ENCODE measurements at regions not wholly inside any gene's neighbourhood (a gene's known extent, or its start where the extent isn't known, plus 50 kb on each side); places are given as distances from the start of the nearest gene placed in this dataset.
"Not testable (repeated sequence)": the region's sequence is repeated elsewhere in the genome, so short reads cannot be mapped to it uniquely, and the experiment has no call there.

DNA sequence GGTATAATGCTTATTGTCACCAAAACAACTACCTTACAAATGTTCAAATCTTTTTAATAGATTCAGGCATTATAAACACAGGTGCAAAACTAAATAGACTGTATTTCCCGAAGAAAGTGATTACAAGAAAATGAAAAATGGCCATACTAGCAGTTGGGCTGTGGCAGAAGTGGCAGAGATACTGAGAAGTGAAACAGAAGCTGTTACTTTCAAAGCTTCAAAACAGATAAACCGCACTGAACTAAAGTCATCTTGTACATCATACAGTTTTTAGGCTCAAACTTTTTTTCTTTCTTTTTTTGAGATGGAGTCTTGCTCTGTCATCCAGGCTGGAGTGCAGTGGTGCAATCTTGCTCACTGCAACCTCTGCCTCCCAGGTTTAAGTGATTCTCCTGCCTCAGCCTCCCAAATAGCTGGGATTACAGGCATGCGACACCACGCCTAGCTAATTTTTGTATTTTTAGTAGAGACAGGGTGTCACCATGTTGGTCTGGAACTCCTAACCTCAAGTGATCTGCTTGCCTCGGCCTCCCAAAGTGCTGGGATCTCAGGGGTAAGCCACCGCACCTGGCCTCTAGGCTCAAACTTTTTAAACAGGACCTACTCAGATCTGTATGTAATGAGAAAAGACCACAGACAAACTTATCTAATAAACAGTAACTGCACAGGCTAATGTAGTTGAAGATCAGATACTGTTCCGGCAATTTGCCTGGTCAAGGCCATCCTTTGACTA, 77.9 kb upstream of the SATB2 start:
- no peak overlapping the region for H3K27ac Mint-ChIP-seq
- TF ChIP-seq, protein P1, sequence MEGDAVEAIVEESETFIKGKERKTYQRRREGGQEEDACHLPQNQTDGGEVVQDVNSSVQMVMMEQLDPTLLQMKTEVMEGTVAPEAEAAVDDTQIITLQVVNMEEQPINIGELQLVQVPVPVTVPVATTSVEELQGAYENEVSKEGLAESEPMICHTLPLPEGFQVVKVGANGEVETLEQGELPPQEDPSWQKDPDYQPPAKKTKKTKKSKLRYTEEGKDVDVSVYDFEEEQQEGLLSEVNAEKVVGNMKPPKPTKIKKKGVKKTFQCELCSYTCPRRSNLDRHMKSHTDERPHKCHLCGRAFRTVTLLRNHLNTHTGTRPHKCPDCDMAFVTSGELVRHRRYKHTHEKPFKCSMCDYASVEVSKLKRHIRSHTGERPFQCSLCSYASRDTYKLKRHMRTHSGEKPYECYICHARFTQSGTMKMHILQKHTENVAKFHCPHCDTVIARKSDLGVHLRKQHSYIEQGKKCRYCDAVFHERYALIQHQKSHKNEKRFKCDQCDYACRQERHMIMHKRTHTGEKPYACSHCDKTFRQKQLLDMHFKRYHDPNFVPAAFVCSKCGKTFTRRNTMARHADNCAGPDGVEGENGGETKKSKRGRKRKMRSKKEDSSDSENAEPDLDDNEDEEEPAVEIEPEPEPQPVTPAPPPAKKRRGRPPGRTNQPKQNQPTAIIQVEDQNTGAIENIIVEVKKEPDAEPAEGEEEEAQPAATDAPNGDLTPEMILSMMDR (IDR thresholded peaks at IDR 0.05; ENCODE audit: unreplicated experiment in 3 of 3) = no peak
- no peak overlapping the region for H3K4me3 Mint-ChIP-seq
- peaks cover 5% of the 10 kb centered on the region for H3K27me3 Mint-ChIP-seq (ENCODE audit: low read depth)
- no peaks in the 10 kb centered on the region for H3K4me1 Mint-ChIP-seq
- no peaks in the 10 kb centered on the region for H3K36me3 Mint-ChIP-seq (ENCODE audit: low read depth)
- peaks cover 4% of the 10 kb centered on the region for H3K9me3 Mint-ChIP-seq

DNA sequence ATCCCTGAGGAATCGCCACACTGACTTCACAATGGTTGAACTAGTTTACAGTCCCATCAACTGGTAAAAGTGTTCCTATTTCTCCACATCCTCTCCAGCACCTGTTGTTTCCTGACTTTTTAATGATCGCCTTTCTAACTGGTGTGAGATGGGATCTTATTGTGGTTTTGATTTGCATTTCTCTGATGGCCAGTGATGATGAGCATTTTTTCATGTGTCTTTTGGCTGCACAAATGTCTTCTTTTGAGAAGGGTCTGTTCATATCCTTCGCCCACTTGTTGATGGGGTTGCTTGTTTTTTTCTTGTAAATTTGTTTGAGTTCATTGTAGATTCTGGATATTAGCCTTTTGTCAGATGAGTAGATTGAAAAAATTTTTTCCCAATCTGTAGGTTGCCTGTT, 76.1 kb upstream of the SATB2 start:
- H3K27me3 Mint-ChIP-seq (ENCODE audit: low read depth); H3K9me3 Mint-ChIP-seq; H3K36me3 Mint-ChIP-seq (ENCODE audit: low read depth); H3K4me1 Mint-ChIP-seq; H3K4me3 Mint-ChIP-seq; H3K27ac Mint-ChIP-seq: not testable (repeated sequence)

DNA sequence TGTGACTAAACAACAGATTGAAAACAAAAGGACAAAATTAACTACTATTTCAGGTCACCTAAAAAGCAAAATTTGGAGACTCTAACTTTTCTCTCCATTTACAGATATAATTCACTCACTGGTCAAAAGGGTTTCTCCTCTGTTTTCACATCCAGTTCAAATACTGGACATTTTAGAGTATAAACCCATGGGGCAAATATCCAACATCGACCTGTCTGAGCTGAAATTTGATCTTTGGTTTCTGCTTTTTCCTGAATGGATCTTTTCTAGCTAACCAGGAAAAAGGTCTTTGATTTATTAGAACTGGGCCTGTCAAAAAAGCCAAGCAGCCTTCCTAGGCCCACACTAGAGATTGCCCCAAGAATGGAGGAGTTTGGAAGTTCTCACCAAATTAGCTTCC, 69.3 kb upstream of the SATB2 start:
- no peaks in the 10 kb centered on the region for H3K4me1 Mint-ChIP-seq
- H3K27me3 Mint-ChIP-seq (ENCODE audit: low read depth) = peaks cover 5% of the 10 kb centered on the region

DNA sequence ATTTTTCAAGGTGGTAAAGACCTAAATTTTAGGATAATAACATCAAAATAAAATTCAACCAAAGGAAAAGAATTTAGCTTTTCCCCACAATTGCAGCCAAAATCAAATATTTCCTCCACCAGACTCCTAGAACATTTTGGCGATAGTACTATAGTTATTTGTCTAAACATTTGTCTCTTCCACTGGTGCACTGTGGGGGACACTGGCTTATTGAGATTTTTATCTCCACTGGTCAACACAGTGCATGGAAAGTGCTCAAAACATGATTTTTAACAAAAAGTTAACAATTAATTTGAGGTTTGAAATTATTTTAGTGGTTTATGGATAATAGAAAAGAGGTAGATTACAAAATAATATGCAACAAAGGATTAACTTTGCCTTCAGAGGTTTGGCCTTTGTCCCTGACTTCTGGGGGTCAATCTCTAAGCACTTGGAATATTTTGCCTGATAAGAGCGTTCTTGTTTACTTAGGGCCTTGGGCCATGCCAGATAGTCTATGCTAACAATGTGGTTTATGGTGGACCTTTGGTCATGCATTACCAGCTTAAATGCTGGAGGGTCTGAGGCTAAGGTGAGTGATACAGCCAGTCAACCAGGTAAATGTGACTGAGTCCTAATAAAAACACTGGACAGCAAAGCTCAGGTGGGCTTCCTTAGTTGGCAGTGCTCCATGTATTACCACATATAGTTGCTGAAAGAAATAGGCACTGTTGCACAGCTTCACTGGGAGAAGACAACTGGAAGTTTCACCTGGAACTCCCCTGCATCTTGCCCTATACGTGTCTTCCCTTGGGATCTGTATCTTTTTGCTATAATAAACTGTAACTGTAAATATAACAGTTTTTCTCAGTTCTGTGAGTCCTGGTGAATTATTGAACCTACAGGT, 67.2 kb upstream of the SATB2 start:
- H3K36me3 Mint-ChIP-seq (ENCODE audit: low read depth) = no peaks in the 10 kb centered on the region
- no peaks in the 10 kb centered on the region for H3K27me3 Mint-ChIP-seq (ENCODE audit: low read depth)
- no peak overlapping the region for H3K4me3 Mint-ChIP-seq
- TF ChIP-seq, protein P1 (IDR thresholded peaks at IDR 0.05; ENCODE audit: unreplicated experiment in 3 of 3) = no peak
- H3K27ac Mint-ChIP-seq = no peak overlapping the region
- H3K9me3 Mint-ChIP-seq = no peaks in the 10 kb centered on the region
- H3K4me1 Mint-ChIP-seq = no peaks in the 10 kb centered on the region

More for the DNA sequence above, 69.3 kb upstream of the SATB2 start:
- TF ChIP-seq, protein P1 (IDR thresholded peaks at IDR 0.05; ENCODE audit: unreplicated experiment in 3 of 3) = no peak
- H3K4me3 Mint-ChIP-seq = no peak overlapping the region
- H3K27ac Mint-ChIP-seq = no peak overlapping the region
- peaks cover 3% of the 10 kb centered on the region for H3K9me3 Mint-ChIP-seq
- no peaks in the 10 kb centered on the region for H3K36me3 Mint-ChIP-seq (ENCODE audit: low read depth)

DNA sequence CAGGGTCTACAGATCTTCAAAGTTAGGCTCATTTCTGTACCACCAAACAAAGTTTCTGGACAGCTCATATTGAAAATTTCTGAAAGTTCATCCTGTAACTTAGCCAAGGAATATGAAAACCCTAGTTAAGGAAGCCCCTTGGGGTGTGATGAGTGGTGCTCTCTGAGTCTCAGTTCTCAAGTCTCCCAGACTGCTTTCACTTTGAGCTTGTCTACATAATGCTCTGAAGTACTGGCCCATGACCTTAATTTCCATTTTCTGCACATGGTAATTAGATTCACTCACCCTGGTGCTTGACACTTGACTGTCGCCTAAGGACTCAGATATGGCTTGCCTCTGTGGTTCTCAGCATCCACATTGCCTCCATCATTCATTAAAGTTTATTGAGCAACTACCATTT, 51.7 kb upstream of the SATB2 start:
- Mint-ChIP-seq H3K4me1 (no peaks in the 10 kb centered on the region), H3K4me3 (no peak overlapping the region), H3K36me3 (ENCODE audit: low read depth) (no peaks in the 10 kb centered on the region), H3K27ac (no peak overlapping the region), H3K27me3 (ENCODE audit: low read depth) (no peaks in the 10 kb centered on the region), H3K9me3 (no peaks in the 10 kb centered on the region)
- TF ChIP-seq, protein P1 (IDR thresholded peaks at IDR 0.05; ENCODE audit: unreplicated experiment in 3 of 3) = no peak
